Right lung (tissue), 2 donors: ENCODE measurements at regions not wholly inside any gene's neighbourhood (a gene's known extent, or its start where the extent isn't known, plus 50 kb on each side); places are given as distances from the start of the nearest gene placed in this dataset.

Experiments used
- DNase-seq, 2 donors: peaks; one replicate each; pipeline ENCODE4 v3.0.0-alpha.2; 2013

- no peak for DNase-seq
These were observed 298.4 kb upstream of the DUSP10 start for GRCh38 chr1:222040121-222040805.

- no peak for DNase-seq
These were observed 297.1 kb upstream of the DUSP10 start for GRCh38 chr1:222038971-222039370.

GRCh38 chr1:222037720-222038119 lies 295.8 kb upstream of the DUSP10 start:
- no peak for DNase-seq

GRCh38 chr1:222034790-222035189 lies 292.9 kb upstream of the DUSP10 start:
- DNase-seq = no peak

GRCh38 chr1:222033450-222033849 lies 291.6 kb upstream of the DUSP10 start:
- DNase-seq = no peak

GRCh38 chr1:222031318-222031717 lies 289.4 kb upstream of the DUSP10 start:
- DNase-seq = no peak

GRCh38 chr1:222028676-222029075 lies 286.8 kb upstream of the DUSP10 start:
- no peak for DNase-seq

- no peak for DNase-seq
These were observed 286.2 kb upstream of the DUSP10 start for GRCh38 chr1:222028116-222028515.

GRCh38 chr1:222026280-222026679 lies 284.4 kb upstream of the DUSP10 start:
- no peak for DNase-seq

GRCh38 chr1:222023025-222023424 lies 281.1 kb upstream of the DUSP10 start:
- no peak for DNase-seq

- no peak for DNase-seq
These were observed 279.2 kb upstream of the DUSP10 start for GRCh38 chr1:222021129-222021528.

GRCh38 chr1:222020553-222020952 lies 278.7 kb upstream of the DUSP10 start:
- no peak for DNase-seq

GRCh38 chr1:222019029-222019428 lies 277.1 kb upstream of the DUSP10 start:
- no peak for DNase-seq

- no peak for DNase-seq
These were observed 276.2 kb upstream of the DUSP10 start for GRCh38 chr1:222018041-222018440.

GRCh38 chr1:222015686-222016085 lies 273.8 kb upstream of the DUSP10 start:
- DNase-seq = no peak

GRCh38 chr1:222014001-222014400 lies 272.1 kb upstream of the DUSP10 start:
- no peak for DNase-seq

- DNase-seq = no peak
These were observed 270.9 kb upstream of the DUSP10 start for GRCh38 chr1:222012816-222013215.

- DNase-seq = no peak
These were observed 268.4 kb upstream of the DUSP10 start for GRCh38 chr1:222010306-222010705.

GRCh38 chr1:222009105-222009730 lies 267.3 kb upstream of the DUSP10 start:
- DNase-seq = no peak

- no peak for DNase-seq
These were observed 264.8 kb upstream of the DUSP10 start for GRCh38 chr1:222006715-222007114.

- DNase-seq = no peak
These were observed 262.9 kb upstream of the DUSP10 start for GRCh38 chr1:222004784-222005183.

- no peak for DNase-seq
These were observed 262.1 kb upstream of the DUSP10 start for GRCh38 chr1:222004034-222004433.

- DNase-seq = no peak
These were observed 260.6 kb upstream of the DUSP10 start for GRCh38 chr1:222002503-222002902.

GRCh38 chr1:222000131-222000530 lies 258.2 kb upstream of the DUSP10 start:
- no peak for DNase-seq
